HG02970 (cell line): ENCODE measurements at regions not wholly inside any gene's neighbourhood (a gene's known extent, or its start where the extent isn't known, plus 50 kb on each side); places are given as distances from the start of the nearest gene placed in this dataset.

Experiments
- ATAC-seq: cut with Tn5 transposase; IDR thresholded peaks from one replicate; pipeline ENCODE4 v1.9.1; 2021; ENCODE audit warnings: mild to moderate bottlenecking, moderate library complexity, moderate number of reproducible peaks; ENCODE audit not compliant: unreplicated experiment, low FRiP score

- ATAC-seq = no peak
Measured at GRCh38 chr4:143273160-143273917, 63.3 kb upstream of the GAB1 start.

GRCh38 chr4:143280861-143281260, 55.8 kb upstream of the GAB1 start:
- ATAC-seq = no peak

GRCh38 chr4:143281507-143282190, 55.0 kb upstream of the GAB1 start:
- ATAC-seq = peak; percentile 64

GRCh38 chr4:143282211-143282707, 54.4 kb upstream of the GAB1 start:
- no peak for ATAC-seq

- no peak for ATAC-seq
Measured at GRCh38 chr4:143285696-143286437, 50.8 kb upstream of the GAB1 start.

- ATAC-seq = no peak
Measured at GRCh38 chr4:143286701-143287571, 49.7 kb upstream of the GAB1 start.
